ENCODE measurements at regions not wholly inside any gene's neighbourhood (a gene's known extent, or its start where the extent isn't known, plus 50 kb on each side); places are given as distances from the start of the nearest gene placed in this dataset.

DNA sequence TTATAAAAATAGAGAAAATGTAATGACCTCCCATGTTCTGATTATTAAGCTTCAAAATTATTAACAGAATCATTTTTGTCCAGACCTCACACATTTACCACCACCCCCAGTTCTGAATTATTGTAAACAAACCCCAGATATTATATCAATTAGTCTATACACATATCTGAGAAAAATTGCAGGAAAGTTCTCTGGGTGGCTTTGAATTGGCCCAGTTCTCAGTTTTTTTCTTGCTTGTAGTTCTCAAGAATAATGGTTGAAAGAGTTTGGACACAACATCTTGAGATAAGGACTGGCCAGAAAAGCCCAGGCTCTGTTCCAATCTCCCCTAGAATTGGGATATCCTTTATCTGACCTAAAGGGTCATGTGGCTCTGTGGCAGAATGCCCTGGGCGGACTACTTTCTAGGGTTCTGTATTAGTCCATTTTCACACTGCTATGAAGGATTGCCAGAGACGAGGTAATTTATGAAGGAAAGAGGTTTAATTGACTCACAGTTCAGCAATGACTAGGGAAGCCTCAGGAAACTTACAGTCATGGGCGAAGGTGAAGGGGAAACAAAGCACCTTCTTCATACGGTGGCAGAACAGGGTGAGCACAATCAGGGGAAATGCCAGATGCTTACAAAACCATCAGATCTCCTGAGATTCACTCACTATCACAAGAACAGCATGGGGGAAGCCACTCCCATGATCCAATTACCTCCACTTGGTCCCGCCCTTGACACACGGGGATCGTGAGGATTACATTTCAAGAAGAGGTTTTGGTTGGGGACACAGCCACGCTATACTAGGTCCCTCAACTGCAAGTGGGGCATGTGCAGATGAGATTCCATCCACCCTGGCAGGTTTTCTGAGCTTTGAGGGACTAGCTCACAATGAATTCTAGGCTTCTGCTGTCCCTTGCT, 1504.6 kb upstream of the FLRT2 start:
- Histone ChIP-seq H3K4me1 (peaks cover 0 to 4% (median 0%) of the 10 kb centered on the region in 12 donors), H3K27me3 (no peaks in the 10 kb centered on the region), H3K27ac (no peak overlapping the region), H3K9me3 (peaks cover 0 to 20% (median 6%) of the 10 kb centered on the region in 12 donors), H3K4me3 (no peak overlapping the region), H3K36me3 (no peaks in the 10 kb centered on the region)
- WGBS, 4 donors, result 74 to 81% (median 76%) methylated on average over 8 of the region's 8 CpGs
- intact Hi-C loops (cut with DNase I), result no loop called here
- TF ChIP-seq, protein P1, sequence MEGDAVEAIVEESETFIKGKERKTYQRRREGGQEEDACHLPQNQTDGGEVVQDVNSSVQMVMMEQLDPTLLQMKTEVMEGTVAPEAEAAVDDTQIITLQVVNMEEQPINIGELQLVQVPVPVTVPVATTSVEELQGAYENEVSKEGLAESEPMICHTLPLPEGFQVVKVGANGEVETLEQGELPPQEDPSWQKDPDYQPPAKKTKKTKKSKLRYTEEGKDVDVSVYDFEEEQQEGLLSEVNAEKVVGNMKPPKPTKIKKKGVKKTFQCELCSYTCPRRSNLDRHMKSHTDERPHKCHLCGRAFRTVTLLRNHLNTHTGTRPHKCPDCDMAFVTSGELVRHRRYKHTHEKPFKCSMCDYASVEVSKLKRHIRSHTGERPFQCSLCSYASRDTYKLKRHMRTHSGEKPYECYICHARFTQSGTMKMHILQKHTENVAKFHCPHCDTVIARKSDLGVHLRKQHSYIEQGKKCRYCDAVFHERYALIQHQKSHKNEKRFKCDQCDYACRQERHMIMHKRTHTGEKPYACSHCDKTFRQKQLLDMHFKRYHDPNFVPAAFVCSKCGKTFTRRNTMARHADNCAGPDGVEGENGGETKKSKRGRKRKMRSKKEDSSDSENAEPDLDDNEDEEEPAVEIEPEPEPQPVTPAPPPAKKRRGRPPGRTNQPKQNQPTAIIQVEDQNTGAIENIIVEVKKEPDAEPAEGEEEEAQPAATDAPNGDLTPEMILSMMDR (IDR thresholded peaks at IDR 0.05), result no peak
- no peak for TF ChIP-seq POLR2A (IDR thresholded peaks at IDR 0.05)
- peak in 1 of 5 donors; percentile 40 for DNase-seq
- ATAC-seq, result no peak

DNA sequence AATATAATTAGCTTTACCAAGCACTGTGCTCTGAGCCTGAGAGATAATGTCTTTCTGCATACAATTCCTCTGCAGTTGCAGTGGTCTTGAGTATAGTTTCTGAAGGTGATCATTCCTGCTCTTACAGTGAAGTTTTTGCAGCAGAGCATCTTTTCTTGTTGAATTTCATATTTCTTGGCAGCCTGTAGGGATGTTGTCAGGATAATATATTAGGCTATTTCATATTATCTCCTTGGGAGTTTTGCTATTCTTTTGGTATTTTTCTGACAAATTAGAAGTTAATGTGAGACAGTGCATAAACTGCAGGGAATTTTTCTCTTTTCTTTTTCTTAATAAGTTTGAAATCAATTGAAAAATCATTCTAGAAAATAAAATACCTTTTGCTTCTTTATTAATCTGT, 1502.6 kb upstream of the FLRT2 start:
- ATAC-seq, result no peak
- no peak for TF ChIP-seq POLR2A (IDR thresholded peaks at IDR 0.05)
- TF ChIP-seq, protein P1 (IDR thresholded peaks at IDR 0.05), result no peak

DNA sequence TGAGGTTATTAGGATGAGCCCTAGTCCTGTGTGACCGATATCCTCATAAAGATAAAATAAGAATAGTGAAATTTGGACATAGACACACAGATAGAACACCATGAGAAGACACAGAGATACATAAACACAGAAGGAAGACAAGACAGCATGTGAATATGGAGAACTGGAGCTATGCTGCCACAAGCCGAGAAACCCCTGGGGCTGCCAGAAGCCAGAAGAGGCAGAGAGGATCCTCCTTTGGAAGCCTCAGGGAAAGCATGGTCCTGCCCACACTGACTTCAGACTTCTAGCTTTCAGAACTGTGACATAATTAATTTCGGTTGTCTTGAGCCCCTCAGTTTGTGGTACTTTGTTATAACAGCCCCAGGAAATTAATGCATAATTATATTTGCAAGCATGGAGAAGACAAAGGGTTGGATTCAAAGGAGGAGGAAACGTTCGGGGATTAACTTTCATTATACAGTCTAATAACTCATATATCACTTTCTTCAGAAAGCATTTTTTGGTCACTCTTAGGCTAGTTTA, 1501.8 kb upstream of the FLRT2 start:
- DNase-seq (no peak), ATAC-seq (no peak)
- 83 to 89% (median 87%) methylated on average over 5 of the region's 5 CpGs for WGBS, 4 donors
- Histone ChIP-seq H3K4me3 (no peak overlapping the region), H3K9me3 (no peaks in the 10 kb centered on the region), H3K27me3 (no peaks in the 10 kb centered on the region), H3K27ac (no peak overlapping the region), H3K36me3 (no peaks in the 10 kb centered on the region), H3K4me1 (peaks cover 0 to 4% (median 0%) of the 10 kb centered on the region in 12 donors)
- TF ChIP-seq, protein P1 (IDR thresholded peaks at IDR 0.05), result no peak
- TF ChIP-seq POLR2A (IDR thresholded peaks at IDR 0.05), result no peak
- intact Hi-C loops (cut with DNase I), result no loop called here

More for the DNA sequence above, 1502.6 kb upstream of the FLRT2 start:
- no peaks in the 10 kb centered on the region for H3K36me3 ChIP-seq
- H3K4me1 ChIP-seq, result peaks cover 0 to 4% (median 0%) of the 10 kb centered on the region in 12 donors
- intact Hi-C loops (cut with DNase I), result no loop called here
- H3K4me3 ChIP-seq, result no peak overlapping the region
- no peak overlapping the region for H3K27ac ChIP-seq
- no peak for DNase-seq
- H3K27me3 ChIP-seq, result no peaks in the 10 kb centered on the region
- H3K9me3 ChIP-seq, result peaks cover 0 to 1% (median 0%) of the 10 kb centered on the region in 12 donors

DNA sequence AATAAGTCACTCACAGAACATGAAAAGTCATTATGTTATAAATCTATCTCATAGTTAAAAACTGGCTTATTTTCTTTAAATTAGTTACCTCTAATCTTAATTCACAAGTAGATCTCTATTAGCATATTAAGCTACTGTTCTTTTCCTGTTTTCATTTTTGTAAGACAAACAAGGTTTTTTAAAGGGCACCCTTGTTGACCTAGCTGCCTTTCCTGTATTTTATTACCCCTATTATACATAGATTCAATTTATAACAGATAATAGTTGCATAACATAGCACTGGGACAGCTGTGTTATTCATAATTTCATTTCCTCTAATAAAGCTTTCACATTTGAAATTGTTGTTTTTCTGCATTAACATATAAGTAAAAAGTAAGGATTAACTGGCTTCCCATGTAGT, 1500.7 kb upstream of the FLRT2 start:
- Histone ChIP-seq H3K27me3 (no peaks in the 10 kb centered on the region), H3K9me3 (no peaks in the 10 kb centered on the region), H3K4me1 (peaks cover 0 to 4% (median 0%) of the 10 kb centered on the region in 12 donors), H3K4me3 (no peak overlapping the region), H3K27ac (no peak overlapping the region), H3K36me3 (no peaks in the 10 kb centered on the region)
- no peak for TF ChIP-seq POLR2A (IDR thresholded peaks at IDR 0.05)
- TF ChIP-seq, protein P1 (IDR thresholded peaks at IDR 0.05), result no peak
- DNase-seq (no peak), ATAC-seq (no peak)
- intact Hi-C loops (cut with DNase I), result no loop called here
